GM12878 (cell line): ENCODE measurements at regions not wholly inside any gene's neighbourhood (a gene's known extent, or its start where the extent isn't known, plus 50 kb on each side); places are given as distances from the start of the nearest gene placed in this dataset.

ENCODE experiments used
- ATAC-seq: fragments of 200-7000 bp; cut with Tn5 transposase; 3 replicates; pipeline ENCODE4 v1.9.1; 2020; ENCODE audit warnings: mild to moderate bottlenecking, moderate library complexity
- BruUV-seq: library from RNA; stranded (reverse); fragments of 400-500 nt; replicated peaks from 2 replicates; lab custom pipeline; 2021; lab: Mats Ljungman, UMichigan
- CTCF ChIA-PET: fragments of 300-600 bp; sonication (Branson Sonifier 250); formaldehyde crosslinking; extraction: SDS; loops from one replicate; lab custom pipeline; 2021; ENCODE audit warnings: inconsistent platforms; lab: Yijun Ruan, JAX
- POLR2A ChIA-PET: fragments of 350-600 bp; formaldehyde crosslinking; extraction: SDS; loops from one replicate; lab custom pipeline; 2021; ENCODE audit warnings: inconsistent platforms; lab: Charles Lee
- RAD21 ChIA-PET: fragments of 300-600 bp; sonication (Branson Sonifier 250); formaldehyde crosslinking; loops from one replicate; lab custom pipeline; 2023; ENCODE audit warnings: antibody characterized with exemption; ENCODE audit not compliant: unreplicated experiment; lab: Charles Lee
- SMC1A ChIA-PET: fragments of 300-600 bp; sonication (Branson Sonifier 250); formaldehyde crosslinking; loops from one replicate; lab custom pipeline; 2023; ENCODE audit not compliant: unreplicated experiment, uncharacterized antibody; lab: Charles Lee
- DNase-seq: peaks from one replicate; pipeline ENCODE4 v3.0.0-alpha.2; 2011; ENCODE audit warnings: low read depth, low spot score
- FAIRE-seq: peaks from 3 replicates; lab custom pipeline; 2011; peaks lifted over from hg19 to GRCh38; lab: Jason Lieb, UNC
- H2AFZ ChIP-seq: 2 replicates; pipeline ENCODE4 v1.6.0; 2011; ENCODE audit warnings: low read depth, low read length, control low read depth; ENCODE audit not compliant: control insufficient read depth
- H3K27ac ChIP-seq: 2 replicates; pipeline ENCODE4 v1.5.1; 2011; ENCODE audit warnings: control low read depth; ENCODE audit not compliant: control insufficient read depth, insufficient read depth
- H3K27me3 ChIP-seq, 2 experiments: replicated peaks in 1 of 2; 2 replicates each; pipeline versions ENCODE4 v1.6.0 to v1.6.1; 2011; ENCODE audit warnings: low read length in 1 of 2; ENCODE audit not compliant: control insufficient read depth in 2 of 2, insufficient read depth in 2 of 2
- H3K36me3 ChIP-seq, 2 experiments: 2 replicates each; pipeline ENCODE4 v1.5.1; 2011; ENCODE audit warnings: low read length in 1 of 2; ENCODE audit not compliant: control insufficient read depth in 2 of 2, insufficient read depth in 2 of 2
- H3K4me1 ChIP-seq: 2 replicates; pipeline ENCODE4 v1.6.1; 2011; ENCODE audit warnings: mild to moderate bottlenecking, low read length, moderate library complexity, mixed read lengths; ENCODE audit not compliant: control insufficient read depth, insufficient read depth
- H3K4me2 ChIP-seq: 2 replicates; pipeline ENCODE4 v1.6.0; 2011; ENCODE audit warnings: control low read depth; ENCODE audit not compliant: control insufficient read depth, insufficient read depth
- H3K4me3 ChIP-seq: fragments of 200-600 bp; sonication (generic); 2 replicates; pipeline ENCODE4 v1.5.1; 2016
- H3K79me2 ChIP-seq: 2 replicates; pipeline ENCODE4 v1.6.0; 2011; ENCODE audit warnings: low read length; ENCODE audit not compliant: control insufficient read depth, insufficient read depth
- H3K9ac ChIP-seq: 2 replicates; pipeline ENCODE4 v1.8.0; 2011; ENCODE audit warnings: low read length, control low read depth, mixed read lengths; ENCODE audit not compliant: control insufficient read depth, insufficient read depth
- H3K9me3 ChIP-seq: replicated peaks from 3 replicates; pipeline ENCODE4 v1.5.1; 2011; ENCODE audit warnings: mild to moderate bottlenecking, low read length; ENCODE audit not compliant: control insufficient read depth, insufficient read depth
- H4K20me1 ChIP-seq: 2 replicates; pipeline ENCODE4 v1.6.0; 2011; ENCODE audit not compliant: control insufficient read depth, insufficient read depth
- BCL11A ChIP-seq: IDR thresholded peaks from 2 replicates; pipeline ENCODE4 v1.6.1; 2011; ENCODE audit warnings: low read depth, low read length
- CREM ChIP-seq: IDR thresholded peaks from 2 replicates; pipeline ENCODE4 v1.6.1; 2014; ENCODE audit warnings: antibody characterized with exemption, low read depth
- DPF2 ChIP-seq: fragments of 450-650 bp; IDR thresholded peaks from 2 replicates; pipeline ENCODE4 v1.6.1; 2017; ENCODE audit warnings: mild to moderate bottlenecking
- IKZF1 ChIP-seq: fragments of 450-650 bp; conservative IDR thresholded peaks from 2 replicates; pipeline ENCODE4 v1.6.1; 2017; ENCODE audit warnings: antibody characterized with exemption, mild to moderate bottlenecking
- IKZF2 ChIP-seq, 2 experiments: fragments of 450-650 bp; IDR thresholded peaks; 2 replicates each; pipeline ENCODE4 v1.6.1; 2017; ENCODE audit warnings: mild to moderate bottlenecking in 2 of 2, moderate library complexity in 2 of 2
- RCOR1 ChIP-seq: conservative IDR thresholded peaks from 2 replicates; pipeline ENCODE4 v1.6.1; 2012; ENCODE audit warnings: low read depth, low read length, improper control_type of control experiment
- RELA ChIP-seq: fragments of 450-650 bp; IDR thresholded peaks from 2 replicates; pipeline ENCODE4 v1.8.0; 2014; ENCODE audit warnings: borderline replicate concordance; ENCODE audit not compliant: partially characterized antibody
- RUNX3 ChIP-seq: IDR thresholded peaks from 2 replicates; pipeline ENCODE4 v1.6.1; 2012; ENCODE audit warnings: low read length, inconsistent platforms
- SPI1 ChIP-seq: IDR thresholded peaks from 2 replicates; pipeline ENCODE4 v1.6.1; 2011; ENCODE audit warnings: low read depth, mild to moderate bottlenecking, low read length, moderate library complexity, borderline replicate concordance; ENCODE audit not compliant: insufficient read depth
- ZZZ3 ChIP-seq: IDR thresholded peaks from 2 replicates; pipeline ENCODE4 v1.6.1; 2011; ENCODE audit warnings: low read depth; ENCODE audit not compliant: control insufficient read depth, insufficient read length
- WGBS: methylation state at CpG from one replicate; pipeline ENCODE4 v1.1.6; 2016; ENCODE audit warnings: low lambda C conversion rate; ENCODE audit not compliant: insufficient replicate concordance, insufficient coverage; ENCODE audit errors: missing lambda C conversion rate; 5-methylcytosine and 5-hydroxymethylcytosine counted together
- in situ Hi-C: fragments of 300-500 bp; cut with MboI; formaldehyde crosslinking; loops from 9 replicates; pipeline ENCODE4 v1.14.3; 2018; ENCODE audit warnings: mixed read lengths
- intact Hi-C: fragments of 100-400 bp; cut with micrococcal nuclease; formaldehyde crosslinking; loops from one replicate; pipeline ENCODE4 v1.14.2; 2022; ENCODE audit not compliant: unreplicated experiment
- TF ChIP-seq, protein P1 (sequence below): IDR thresholded peaks from 2 replicates; pipeline ENCODE4 v1.6.1; 2012; ENCODE audit warnings: low read length, inconsistent platforms

DNA sequence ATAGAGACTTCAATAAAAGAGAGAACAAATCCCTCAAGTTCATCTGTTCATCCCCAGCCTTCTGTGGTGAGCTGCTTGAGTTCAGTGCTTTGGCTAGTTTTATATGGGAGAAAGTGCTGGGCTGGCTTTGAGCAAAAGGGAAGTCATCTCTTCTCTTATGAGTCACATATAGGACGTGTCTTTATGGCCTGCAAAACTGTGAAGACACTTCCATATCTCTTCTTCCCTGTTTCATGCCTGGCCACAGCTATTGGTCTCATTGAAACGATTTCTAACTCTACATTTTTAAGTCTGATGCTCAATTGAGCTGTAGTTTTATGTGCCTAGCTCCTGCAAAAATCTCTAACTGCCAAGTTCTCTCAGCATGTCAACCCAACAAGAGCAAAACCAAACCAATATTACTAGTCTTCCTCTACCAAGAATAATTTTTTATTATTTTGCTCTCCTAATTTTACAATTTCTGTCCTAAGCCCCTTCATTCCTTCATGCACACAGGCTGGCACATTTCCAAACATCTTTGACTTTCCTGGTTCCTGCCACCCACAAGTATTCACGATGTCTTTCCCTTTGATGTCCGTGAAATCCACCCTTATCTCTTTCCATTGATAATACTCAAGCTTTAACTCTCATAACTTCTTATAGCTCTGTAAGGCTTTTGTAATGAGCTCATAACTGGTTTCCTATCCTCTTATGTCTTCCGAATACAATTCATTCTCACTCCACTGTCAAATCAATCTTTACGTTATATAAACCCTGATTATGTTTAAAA is 165.3 kb downstream of the BTC start:
- in situ Hi-C loops, result no loop called here
- peak; percentile 63 for ATAC-seq
- DNase-seq, result no peak
- no peaks in the 10 kb centered on the region for H3K9me3 ChIP-seq
- ChIA-PET CTCF (interaction anchor here (1.6 kb wide), 1 partner anchor 401 kb away, joined by 3 read pairs; no protein-coding TSS in a partner anchor), POLR2A (interaction anchor here (0.7 kb wide), 1 partner anchor 8 kb away, joined by 3 read pairs; no protein-coding TSS in a partner anchor), RAD21 (interaction anchor here (0.9 kb wide), 1 partner anchor 25 kb away, joined by 3 read pairs; no protein-coding TSS in a partner anchor), SMC1A (interaction anchor here (0.7 to 1.8 kb wide), 8 partner anchors 11 to 308 kb away, joined by 3 to 7 read pairs (median 3); no protein-coding TSS in a partner anchor)
- H4K20me1 ChIP-seq, result no peaks in the 10 kb centered on the region
- no peak overlapping the region for H3K27ac ChIP-seq
- WGBS, result 30% methylated on average over 6 of the region's 6 CpGs
- no peaks in the 10 kb centered on the region for H3K79me2 ChIP-seq
- no peaks in the 10 kb centered on the region for H3K4me1 ChIP-seq
- no peak overlapping the region for H3K9ac ChIP-seq
- intact Hi-C loops, result no loop called here
- H3K36me3 ChIP-seq, result no peaks in the 10 kb centered on the region
- FAIRE-seq, result no peak
- TF ChIP-seq IKZF1 (peak; percentile 43; the same call in 1 of the 2 replicates), IKZF2 (IDR thresholded peaks at IDR 0.05) (peak; percentile 54 to 62; a peak in 3 of 4 replicates), SPI1 (peak; percentile 58), RUNX3 (no peak)
- no peak overlapping the region for H3K4me3 ChIP-seq
- no peak overlapping the region for H3K4me2 ChIP-seq
- BruUV-seq, result no TSS peak
- H2AFZ ChIP-seq, result no peak overlapping the region
- H3K27me3 ChIP-seq, result no peaks in the 10 kb centered on the region

DNA sequence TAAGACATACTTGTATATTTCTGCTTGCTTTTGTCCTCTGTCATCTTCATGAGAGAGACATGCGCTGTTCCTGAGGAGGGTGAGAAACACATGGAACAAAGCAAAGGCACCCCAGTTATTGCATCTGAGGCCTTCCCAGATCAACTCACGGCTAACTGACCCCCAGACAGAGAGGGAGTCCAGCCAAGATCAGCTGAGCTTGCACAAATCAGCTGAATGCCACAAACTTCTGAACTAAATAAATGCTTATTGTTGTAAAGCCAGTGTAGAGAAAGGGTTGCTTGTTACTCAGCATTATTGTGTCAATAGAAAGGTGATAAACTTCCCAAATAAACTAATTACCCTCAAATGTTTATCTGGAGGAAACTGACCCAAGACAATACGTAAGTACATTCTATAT is 163.8 kb downstream of the BTC start:
- Histone ChIP-seq H3K4me1 (no peaks in the 10 kb centered on the region), H4K20me1 (no peaks in the 10 kb centered on the region), H3K9ac (no peak overlapping the region), H3K79me2 (no peaks in the 10 kb centered on the region), H3K36me3 (no peaks in the 10 kb centered on the region), H3K9me3 (no peaks in the 10 kb centered on the region), H3K4me2 (no peak overlapping the region), H3K27me3 (no peaks in the 10 kb centered on the region), H3K27ac (no peak overlapping the region), H2AFZ (no peak overlapping the region), H3K4me3 (no peak overlapping the region)
- intact Hi-C loops, result no loop called here
- ATAC-seq (no peak), DNase-seq (no peak), FAIRE-seq (no peak)
- ChIA-PET RAD21 (no interaction called here), CTCF (no interaction called here), SMC1A (interaction anchor here (1.0 to 1.8 kb wide), 3 partner anchors 7 to 41 kb away, joined by 3 to 6 read pairs (median 4); no protein-coding TSS in a partner anchor), POLR2A (no interaction called here)
- WGBS, result 60% methylated on average over 3 of the region's 3 CpGs
- TF ChIP-seq DPF2 (no peak), BCL11A (no peak), CREM (no peak), RCOR1 (no peak), ZZZ3 (no peak), RELA (no peak)
- TF ChIP-seq, protein P1, sequence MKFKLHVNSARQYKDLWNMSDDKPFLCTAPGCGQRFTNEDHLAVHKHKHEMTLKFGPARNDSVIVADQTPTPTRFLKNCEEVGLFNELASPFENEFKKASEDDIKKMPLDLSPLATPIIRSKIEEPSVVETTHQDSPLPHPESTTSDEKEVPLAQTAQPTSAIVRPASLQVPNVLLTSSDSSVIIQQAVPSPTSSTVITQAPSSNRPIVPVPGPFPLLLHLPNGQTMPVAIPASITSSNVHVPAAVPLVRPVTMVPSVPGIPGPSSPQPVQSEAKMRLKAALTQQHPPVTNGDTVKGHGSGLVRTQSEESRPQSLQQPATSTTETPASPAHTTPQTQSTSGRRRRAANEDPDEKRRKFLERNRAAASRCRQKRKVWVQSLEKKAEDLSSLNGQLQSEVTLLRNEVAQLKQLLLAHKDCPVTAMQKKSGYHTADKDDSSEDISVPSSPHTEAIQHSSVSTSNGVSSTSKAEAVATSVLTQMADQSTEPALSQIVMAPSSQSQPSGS, result no peak
- in situ Hi-C loops, result no loop called here
- no TSS peak for BruUV-seq
